ENCODE measurements at regions not wholly inside any gene's neighbourhood (a gene's known extent, or its start where the extent isn't known, plus 50 kb on each side); places are given as distances from the start of the nearest gene placed in this dataset.

- DNase-seq: no peak
- no peaks in the 10 kb centered on the region for H3K27me3 ChIP-seq (ENCODE audit: insufficient read depth)
- no peak overlapping the region for H2AFZ ChIP-seq (ENCODE audit: low read depth)
- POLR2A ChIA-PET: no interaction called here
- no peaks in the 10 kb centered on the region for H3K79me2 ChIP-seq (ENCODE audit: insufficient read depth)
- H3K4me2 ChIP-seq: no peak overlapping the region
- no peak overlapping the region for H3K27ac ChIP-seq (ENCODE audit: low read depth in 2 of 2, low read length in 1 of 2)
- H3K4me3 ChIP-seq (ENCODE audit: low read depth in 2 of 2, low read length in 1 of 2): no peak overlapping the region
- WGBS (ENCODE audit: low lambda C conversion rate): 74% methylated on average over 9 of the region's 12 CpGs
- no peaks in the 10 kb centered on the region for H3F3A ChIP-seq (replicated peaks; ENCODE audit: insufficient read depth)
- CTCF ChIA-PET: no interaction called here
- no peaks in the 10 kb centered on the region for H3K4me1 ChIP-seq (ENCODE audit: control insufficient read depth in 1 of 2, insufficient read depth in 2 of 2, low read depth in 1 of 2, low read length in 1 of 2)
- H3K9me3 ChIP-seq: no peaks in the 10 kb centered on the region
- no peaks in the 10 kb centered on the region for H3K36me3 ChIP-seq (replicated peaks in 1 of 2; ENCODE audit: control insufficient read depth in 1 of 2, insufficient read depth in 2 of 2, low read length in 1 of 2)
- H3K9me2 ChIP-seq: no peaks in the 10 kb centered on the region
- H4K20me1 ChIP-seq (ENCODE audit: insufficient read depth): no peaks in the 10 kb centered on the region
- no peak overlapping the region for H3K9ac ChIP-seq
- TF ChIP-seq TCF12 (IDR thresholded peaks at IDR 0.05): no peak
- TF ChIP-seq RAD21 (IDR thresholded peaks at IDR 0.05; ENCODE audit: low read length): no peak
- TF ChIP-seq EZH2phosphoT487 (IDR thresholded peaks at IDR 0.05; ENCODE audit: borderline replicate concordance, low read depth): no peak
- TF ChIP-seq ZBTB33 (IDR thresholded peaks at IDR 0.05; ENCODE audit: borderline replicate concordance, low read depth): no peak
- TF ChIP-seq JUND (IDR thresholded peaks at IDR 0.05): no peak
- TF ChIP-seq RCOR1 (IDR thresholded peaks at IDR 0.05; ENCODE audit: low read length): no peak
- no peak for TF ChIP-seq FOXM1 (IDR thresholded peaks at IDR 0.05; ENCODE audit: low read depth)
- TF ChIP-seq EP300 (IDR thresholded peaks at IDR 0.05; ENCODE audit: borderline replicate concordance in 1 of 2, low read depth in 1 of 2, low read length in 1 of 2): no peak
- no peak for TF ChIP-seq SMC3 (IDR thresholded peaks at IDR 0.05; ENCODE audit: low read depth, low read length)
- no peak for TF ChIP-seq CTCF (IDR thresholded peaks at IDR 0.05)
- no peak for TF ChIP-seq RFX5 (IDR thresholded peaks at IDR 0.05; ENCODE audit: low read length)
- TF ChIP-seq TAF1 (IDR thresholded peaks at IDR 0.05; ENCODE audit: borderline replicate concordance, low read depth, low read length): no peak
- no peak for TF ChIP-seq FOXJ3 (CRISPR knock-in tag; IDR thresholded peaks at IDR 0.05)
- no peak for TF ChIP-seq FOSL2 (IDR thresholded peaks at IDR 0.05; ENCODE audit: borderline replicate concordance, low read depth)
- TF ChIP-seq REST (IDR thresholded peaks at IDR 0.05; ENCODE audit: low read depth, low read length): no peak
- TF ChIP-seq MXI1 (IDR thresholded peaks at IDR 0.05; ENCODE audit: low read depth, low read length): no peak
Measured at GRCh38 chr2:236705295-236706105, 135.9 kb downstream of the ACKR3 start.
